B cell (primary cell): ENCODE measurements at regions not wholly inside any gene's neighbourhood (a gene's known extent, or its start where the extent isn't known, plus 50 kb on each side); places are given as distances from the start of the nearest gene placed in this dataset.

Source experiments
- CTCF ChIP-seq: fragments of 200-600 bp; IDR thresholded peaks from one replicate; pipeline ENCODE4 v1.8.0; 2022; ENCODE audit warnings: antibody characterized with exemption, mild to moderate bottlenecking
- EZH2 ChIP-seq: IDR thresholded peaks from 2 replicates; pipeline ENCODE4 v1.6.1; 2012; ENCODE audit warnings: borderline replicate concordance, low read depth, mild to moderate bottlenecking, moderate library complexity, low read length; ENCODE audit not compliant: insufficient read depth, poor library complexity, severe bottlenecking

- no peak for TF ChIP-seq CTCF
- TF ChIP-seq EZH2, result no peak
These were observed 1158.1 kb upstream of the TENM4 start for GRCh38 chr11:80598905-80599304.
